Activated CD4-positive, alpha-beta T cell treated with anti-CD3 and anti-CD28 coated beads, Interleukin-2, amount 50 U/mL, for 16 hours (primary cell): ENCODE measurements at regions not wholly inside any gene's neighbourhood (a gene's known extent, or its start where the extent isn't known, plus 50 kb on each side); places are given as distances from the start of the nearest gene placed in this dataset.

Source experiments
- DNase-seq: peaks from one replicate; pipeline ENCODE4 v3.0.0-alpha.2; 2020

GRCh38 chr3:194218646-194219453, 82.9 kb downstream of the HES1 start:
- DNase-seq: no peak

- DNase-seq: no peak
Measured at GRCh38 chr3:194219826-194220410, 84.0 kb downstream of the HES1 start.

GRCh38 chr3:194220901-194221326, 85.0 kb downstream of the HES1 start:
- no peak for DNase-seq

GRCh38 chr3:194221336-194221735, 85.4 kb downstream of the HES1 start:
- no peak for DNase-seq

GRCh38 chr3:194223951-194224350, 88.0 kb downstream of the HES1 start:
- DNase-seq: no peak

- peak; percentile 7 for DNase-seq
Measured at GRCh38 chr3:194224471-194225417, 88.8 kb downstream of the HES1 start.

GRCh38 chr3:194225418-194225812, 89.5 kb downstream of the HES1 start:
- no peak for DNase-seq

GRCh38 chr3:194225988-194226663, 90.2 kb downstream of the HES1 start:
- no peak for DNase-seq

- DNase-seq: no peak
Measured at GRCh38 chr3:194231929-194232832, 96.2 kb downstream of the HES1 start.

- no peak for DNase-seq
Measured at GRCh38 chr3:194233150-194233549, 97.2 kb downstream of the HES1 start.

- no peak for DNase-seq
Measured at GRCh38 chr3:194235160-194235559, 99.2 kb downstream of the HES1 start.

GRCh38 chr3:194237110-194237509, 101.2 kb downstream of the HES1 start:
- no peak for DNase-seq

GRCh38 chr3:194240766-194241165, 104.8 kb downstream of the HES1 start:
- no peak for DNase-seq

GRCh38 chr3:194243172-194243837, 107.4 kb downstream of the HES1 start:
- DNase-seq: no peak

- DNase-seq: no peak
Measured at GRCh38 chr3:194244167-194244566, 107.0 kb downstream of the CPN2 start.

GRCh38 chr3:194245474-194245873, 105.7 kb downstream of the CPN2 start:
- no peak for DNase-seq

GRCh38 chr3:194245975-194246561, 105.1 kb downstream of the CPN2 start:
- no peak for DNase-seq

GRCh38 chr3:194246709-194247349, 104.3 kb downstream of the CPN2 start:
- DNase-seq: no peak

- DNase-seq: no peak
Measured at GRCh38 chr3:194247350-194247740, 103.8 kb downstream of the CPN2 start.
